GM21390 (cell line): ENCODE measurements at regions not wholly inside any gene's neighbourhood (a gene's known extent, or its start where the extent isn't known, plus 50 kb on each side); places are given as distances from the start of the nearest gene placed in this dataset.

ENCODE experiments used
- ATAC-seq: cut with Tn5 transposase; IDR thresholded peaks from one replicate; pipeline ENCODE4 v1.9.1; 2021; ENCODE audit not compliant: unreplicated experiment

- no peak for ATAC-seq
Observed at GRCh38 chr14:97027256-97027999, 230.2 kb downstream of the VRK1 start.

- ATAC-seq: no peak
Observed at GRCh38 chr14:97028382-97028781, 231.2 kb downstream of the VRK1 start.

- ATAC-seq: no peak
Observed at GRCh38 chr14:97029800-97030199, 232.6 kb downstream of the VRK1 start.

- ATAC-seq: no peak
Observed at GRCh38 chr14:97031530-97031929, 234.3 kb downstream of the VRK1 start.

GRCh38 chr14:97033556-97034081 lies 236.4 kb downstream of the VRK1 start:
- no peak for ATAC-seq

GRCh38 chr14:97036086-97036852 lies 239.1 kb downstream of the VRK1 start:
- ATAC-seq: no peak

GRCh38 chr14:97039717-97040363 lies 242.7 kb downstream of the VRK1 start:
- no peak for ATAC-seq

GRCh38 chr14:97046967-97047366 lies 249.8 kb downstream of the VRK1 start:
- ATAC-seq: no peak

GRCh38 chr14:97052001-97052400 lies 254.8 kb downstream of the VRK1 start:
- no peak for ATAC-seq

GRCh38 chr14:97053941-97054340 lies 256.8 kb downstream of the VRK1 start:
- no peak for ATAC-seq

GRCh38 chr14:97055355-97055754 lies 258.2 kb downstream of the VRK1 start:
- ATAC-seq: no peak

GRCh38 chr14:97056086-97056485 lies 258.9 kb downstream of the VRK1 start:
- ATAC-seq: no peak

- ATAC-seq: no peak
Observed at GRCh38 chr14:97057238-97058073, 260.3 kb downstream of the VRK1 start.

GRCh38 chr14:97058074-97058467 lies 260.9 kb downstream of the VRK1 start:
- ATAC-seq: no peak

- no peak for ATAC-seq
Observed at GRCh38 chr14:97058589-97058988, 261.4 kb downstream of the VRK1 start.

- ATAC-seq: no peak
Observed at GRCh38 chr14:97061198-97061597, 264.0 kb downstream of the VRK1 start.

- no peak for ATAC-seq
Observed at GRCh38 chr14:97061714-97062113, 264.5 kb downstream of the VRK1 start.

- no peak for ATAC-seq
Observed at GRCh38 chr14:97065305-97066067, 268.3 kb downstream of the VRK1 start.

GRCh38 chr14:97066068-97066899 lies 269.1 kb downstream of the VRK1 start:
- ATAC-seq: no peak
